HFF-Myc (cell line): ENCODE measurements at regions not wholly inside any gene's neighbourhood (a gene's known extent, or its start where the extent isn't known, plus 50 kb on each side); places are given as distances from the start of the nearest gene placed in this dataset.

Experiments used
- DNase-seq: peaks from one replicate; pipeline ENCODE4 v3.0.0-alpha.2; 2011; ENCODE audit warnings: low read depth; ENCODE audit errors: extremely low read depth
- H3K4me3 ChIP-seq: replicated peaks from 2 replicates; pipeline ENCODE4 v1.5.1; 2011; ENCODE audit warnings: low read depth, mild to moderate bottlenecking, control low read depth, low read length
- TF ChIP-seq, protein P1 (sequence below): IDR thresholded peaks from 2 replicates; pipeline ENCODE4 v1.5.1; 2012; ENCODE audit warnings: mild to moderate bottlenecking, low read depth, low read length, control low read depth; ENCODE audit errors: missing control alignments

DNA sequence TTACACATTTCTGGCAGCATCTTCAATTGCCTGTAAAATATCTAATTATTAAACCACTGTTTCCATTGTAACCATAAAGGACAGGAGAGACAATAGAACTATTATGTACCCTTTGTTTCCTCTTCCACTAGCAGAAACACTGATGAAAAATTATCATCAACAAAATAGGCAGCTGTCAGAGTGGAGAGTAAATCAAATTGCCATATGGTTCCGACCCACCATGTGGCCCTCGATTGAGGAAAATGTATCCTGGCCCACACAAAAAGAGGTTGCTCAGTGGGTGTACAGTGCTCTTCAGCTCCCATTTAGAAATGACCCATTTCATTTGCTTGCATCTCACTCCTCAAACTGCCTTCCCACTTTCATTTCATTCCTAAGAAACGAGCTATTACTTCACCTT, 570.6 kb upstream of the UBE2E2 start:
- DNase-seq = no peak
- TF ChIP-seq, protein P1, sequence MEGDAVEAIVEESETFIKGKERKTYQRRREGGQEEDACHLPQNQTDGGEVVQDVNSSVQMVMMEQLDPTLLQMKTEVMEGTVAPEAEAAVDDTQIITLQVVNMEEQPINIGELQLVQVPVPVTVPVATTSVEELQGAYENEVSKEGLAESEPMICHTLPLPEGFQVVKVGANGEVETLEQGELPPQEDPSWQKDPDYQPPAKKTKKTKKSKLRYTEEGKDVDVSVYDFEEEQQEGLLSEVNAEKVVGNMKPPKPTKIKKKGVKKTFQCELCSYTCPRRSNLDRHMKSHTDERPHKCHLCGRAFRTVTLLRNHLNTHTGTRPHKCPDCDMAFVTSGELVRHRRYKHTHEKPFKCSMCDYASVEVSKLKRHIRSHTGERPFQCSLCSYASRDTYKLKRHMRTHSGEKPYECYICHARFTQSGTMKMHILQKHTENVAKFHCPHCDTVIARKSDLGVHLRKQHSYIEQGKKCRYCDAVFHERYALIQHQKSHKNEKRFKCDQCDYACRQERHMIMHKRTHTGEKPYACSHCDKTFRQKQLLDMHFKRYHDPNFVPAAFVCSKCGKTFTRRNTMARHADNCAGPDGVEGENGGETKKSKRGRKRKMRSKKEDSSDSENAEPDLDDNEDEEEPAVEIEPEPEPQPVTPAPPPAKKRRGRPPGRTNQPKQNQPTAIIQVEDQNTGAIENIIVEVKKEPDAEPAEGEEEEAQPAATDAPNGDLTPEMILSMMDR = no peak

DNA sequence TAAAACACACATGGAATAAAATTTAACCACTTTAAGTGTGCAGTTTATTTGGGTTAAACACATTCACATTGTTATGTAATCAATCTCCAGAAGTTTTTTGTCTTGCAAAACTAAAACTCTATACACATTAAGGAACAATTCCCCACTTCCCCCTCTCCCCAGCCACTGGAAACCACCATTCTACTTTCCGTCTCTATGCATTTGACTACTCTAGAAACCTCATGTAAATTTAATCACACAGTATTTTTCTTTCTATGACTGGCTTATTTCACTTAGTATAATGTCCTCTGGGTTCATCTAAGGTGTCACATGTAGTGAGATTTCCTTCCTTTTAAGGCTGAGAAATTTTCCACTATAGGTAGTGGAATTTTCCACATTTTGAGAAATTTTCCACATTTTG, 568.7 kb upstream of the UBE2E2 start:
- TF ChIP-seq, protein P1 = no peak
- no peak overlapping the region for H3K4me3 ChIP-seq
- no peak for DNase-seq

More for the DNA sequence above, 570.6 kb upstream of the UBE2E2 start:
- H3K4me3 ChIP-seq = no peak overlapping the region

DNA sequence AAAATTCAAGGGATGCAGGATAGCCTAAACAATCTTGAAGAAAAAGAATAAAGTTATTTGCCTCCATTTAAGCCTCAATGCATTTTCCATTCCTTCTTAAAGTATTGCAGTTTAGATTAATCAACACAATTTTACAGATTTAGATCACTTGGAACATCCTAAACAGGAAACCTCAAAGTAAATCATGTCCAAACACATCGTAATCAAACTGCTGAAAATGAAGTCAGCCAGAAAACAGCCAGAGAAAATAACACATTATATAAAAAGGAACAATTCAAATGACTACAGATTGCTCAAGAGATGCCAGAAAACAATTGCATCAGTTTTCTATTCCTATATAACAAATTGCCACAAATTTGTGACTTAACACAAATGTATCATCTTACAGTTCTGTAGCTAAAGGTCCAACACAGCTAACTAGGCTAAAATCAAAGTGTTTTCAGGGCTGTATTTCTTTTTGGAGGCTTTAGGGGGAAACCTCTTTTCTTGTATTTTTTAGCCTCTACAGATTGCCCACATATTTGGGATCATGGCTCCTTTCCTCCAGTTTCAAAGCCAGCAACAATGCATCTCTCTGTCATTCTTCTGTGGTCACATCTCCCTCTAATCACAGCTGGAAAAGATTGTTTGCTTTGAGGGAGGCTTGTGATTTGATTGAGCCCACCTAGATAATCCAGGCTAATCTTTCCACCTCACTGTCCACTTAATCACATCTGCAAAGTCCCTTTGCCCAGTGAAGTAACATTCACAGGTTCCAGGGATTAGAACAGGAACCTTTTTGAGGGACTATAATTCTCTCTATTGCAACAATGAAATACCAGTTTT, 543.3 kb upstream of the UBE2E2 start:
- no peak overlapping the region for H3K4me3 ChIP-seq
- TF ChIP-seq, protein P1 = no peak
- DNase-seq = no peak

DNA sequence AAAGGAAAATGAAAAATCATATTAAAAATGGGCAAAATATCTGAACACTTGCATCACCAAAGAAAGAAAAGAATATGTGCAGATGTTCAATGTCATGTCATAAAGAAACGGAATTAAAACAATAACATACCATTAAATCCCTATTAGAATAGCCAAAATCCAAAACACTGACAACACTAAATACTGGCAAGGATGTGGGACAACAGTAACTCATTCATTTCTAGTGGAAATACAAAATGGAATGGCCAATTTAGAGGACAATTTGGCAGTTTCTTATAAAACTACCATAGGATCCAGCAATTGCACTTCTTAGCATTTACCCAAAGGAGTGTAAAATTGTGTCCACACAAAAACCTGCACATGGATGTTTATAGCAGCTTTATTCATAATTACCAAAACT, 542.5 kb upstream of the UBE2E2 start:
- no peak overlapping the region for H3K4me3 ChIP-seq
- DNase-seq = no peak
- TF ChIP-seq, protein P1 = no peak

DNA sequence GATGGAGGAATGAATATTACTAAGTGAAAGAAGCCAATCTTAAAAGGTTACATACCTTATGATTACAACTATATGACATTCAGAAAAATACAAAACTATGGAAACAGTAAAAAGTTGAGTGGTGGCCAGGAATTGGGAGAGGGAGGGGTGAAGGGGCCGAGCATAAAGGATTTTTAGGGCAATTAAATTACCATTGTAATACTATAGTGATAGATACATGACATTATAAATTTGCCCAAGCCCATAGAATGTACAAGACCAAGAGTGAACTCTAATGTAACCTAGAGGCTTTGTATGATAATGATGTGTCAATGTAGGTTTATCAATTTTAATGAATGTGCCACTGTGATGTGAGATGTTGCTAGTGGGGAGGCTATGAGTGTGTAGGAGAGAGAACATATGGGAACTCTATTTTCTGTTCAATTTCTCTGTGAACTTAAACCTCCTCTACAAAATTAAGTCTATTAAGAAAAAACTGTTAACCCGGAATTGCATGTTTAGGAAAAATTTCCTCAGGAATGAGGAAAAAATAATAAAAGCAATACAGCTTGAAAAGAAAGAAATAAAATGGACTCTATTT, 541.9 kb upstream of the UBE2E2 start:
- TF ChIP-seq, protein P1 = no peak
- no peak overlapping the region for H3K4me3 ChIP-seq
- DNase-seq = no peak

DNA sequence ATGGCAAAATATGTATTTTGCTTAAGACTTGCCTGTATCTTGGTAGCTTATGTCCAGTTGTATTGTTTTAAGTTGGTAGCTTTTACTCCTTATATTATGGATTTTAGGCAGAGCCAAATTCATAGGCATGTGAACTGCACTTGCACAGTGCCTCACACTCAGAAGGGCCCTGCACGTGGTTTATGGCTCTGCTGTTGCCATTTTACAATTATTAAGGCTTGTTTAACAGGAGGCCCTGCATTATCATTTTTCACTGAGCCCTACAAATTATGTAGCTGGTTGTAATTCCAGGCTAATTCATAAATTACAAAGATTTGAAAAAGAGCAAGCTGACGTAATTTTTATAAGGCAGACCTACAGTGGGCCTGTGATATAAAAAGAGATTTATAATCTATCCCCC, 537.6 kb upstream of the UBE2E2 start:
- DNase-seq = no peak
- no peak overlapping the region for H3K4me3 ChIP-seq
- TF ChIP-seq, protein P1 = no peak

DNA sequence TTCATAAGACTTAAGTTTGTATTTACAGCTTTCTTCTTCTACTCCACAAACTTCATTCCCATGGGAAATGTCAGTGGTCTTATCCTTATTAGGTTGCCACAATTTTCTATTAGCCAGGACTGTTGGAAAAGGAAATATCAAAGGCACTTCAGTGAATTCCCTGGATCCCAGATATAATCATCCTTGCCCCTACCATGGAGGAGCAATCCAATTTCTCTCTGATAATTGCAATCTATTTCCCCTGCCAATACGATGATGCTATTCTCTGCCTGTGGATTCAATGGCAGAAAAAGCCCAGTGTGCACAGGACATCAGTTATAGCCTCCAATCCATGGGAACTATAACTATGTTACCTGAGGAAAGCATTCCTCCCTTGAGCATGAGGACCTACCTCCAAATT, 536.4 kb upstream of the UBE2E2 start:
- TF ChIP-seq, protein P1 = no peak
- no peak for DNase-seq
- H3K4me3 ChIP-seq = no peak overlapping the region
